Ascending aorta (tissue), 2 donors: ENCODE measurements at regions not wholly inside any gene's neighbourhood (a gene's known extent, or its start where the extent isn't known, plus 50 kb on each side); places are given as distances from the start of the nearest gene placed in this dataset.

Source experiments
- DNase-seq, 2 donors: peaks; one replicate each; pipeline ENCODE4 v3.0.0-alpha.2; 2019; ENCODE audit warnings: low spot score in 2 of 2
- H3K27ac ChIP-seq, 2 donors: fragments of 200-600 bp; sonication (generic); one replicate each; pipeline ENCODE4 v1.5.1; 2016 to 2017; ENCODE audit warnings: mild to moderate bottlenecking in 1 of 2
- H3K27me3 ChIP-seq: fragments of 200-600 bp; sonication (generic); one replicate; pipeline ENCODE4 v1.5.1; 2017
- H3K36me3 ChIP-seq, 2 donors: fragments of 200-600 bp; sonication (generic); one replicate each; pipeline ENCODE4 v1.5.1; 2016
- H3K4me1 ChIP-seq, 2 donors: fragments of 200-600 bp; sonication (generic); one replicate each; pipeline ENCODE4 v1.5.1; 2016 to 2017; ENCODE audit warnings: mild to moderate bottlenecking in 1 of 2
- H3K4me3 ChIP-seq, 2 donors: fragments of 200-600 bp; sonication (generic); one replicate each; pipeline ENCODE4 v1.5.1; 2016 to 2017; ENCODE audit warnings: mild to moderate bottlenecking in 1 of 2
- H3K9me3 ChIP-seq, 2 donors: fragments of 200-600 bp; sonication (generic); one replicate each; pipeline ENCODE4 v1.5.1; 2016
- intact Hi-C: fragments of 100-400 bp; cut with DNase I; formaldehyde crosslinking; loops from one replicate; pipeline ENCODE4 v1.15.1; 2023
- TF ChIP-seq, protein P1 (sequence below), 3 experiments: fragments of 200-600 bp in 2 of 3; fragments of 450-650 bp in 1 of 3; sonication (generic) in 2 of 3; IDR thresholded peaks; one replicate each; pipeline ENCODE4 v1.5.1; 2016 to 2019; ENCODE audit warnings: antibody characterized with exemption in 3 of 3, mild to moderate bottlenecking in 1 of 3, moderate library complexity in 1 of 3

- no peak for DNase-seq
- intact Hi-C loops, result no loop called here
- Histone ChIP-seq H3K36me3 (no peaks in the 10 kb centered on the region), H3K27me3 (no peaks in the 10 kb centered on the region), H3K4me1 (no peaks in the 10 kb centered on the region), H3K27ac (no peak overlapping the region), H3K9me3 (no peaks in the 10 kb centered on the region), H3K4me3 (no peak overlapping the region)
- TF ChIP-seq, protein P1, sequence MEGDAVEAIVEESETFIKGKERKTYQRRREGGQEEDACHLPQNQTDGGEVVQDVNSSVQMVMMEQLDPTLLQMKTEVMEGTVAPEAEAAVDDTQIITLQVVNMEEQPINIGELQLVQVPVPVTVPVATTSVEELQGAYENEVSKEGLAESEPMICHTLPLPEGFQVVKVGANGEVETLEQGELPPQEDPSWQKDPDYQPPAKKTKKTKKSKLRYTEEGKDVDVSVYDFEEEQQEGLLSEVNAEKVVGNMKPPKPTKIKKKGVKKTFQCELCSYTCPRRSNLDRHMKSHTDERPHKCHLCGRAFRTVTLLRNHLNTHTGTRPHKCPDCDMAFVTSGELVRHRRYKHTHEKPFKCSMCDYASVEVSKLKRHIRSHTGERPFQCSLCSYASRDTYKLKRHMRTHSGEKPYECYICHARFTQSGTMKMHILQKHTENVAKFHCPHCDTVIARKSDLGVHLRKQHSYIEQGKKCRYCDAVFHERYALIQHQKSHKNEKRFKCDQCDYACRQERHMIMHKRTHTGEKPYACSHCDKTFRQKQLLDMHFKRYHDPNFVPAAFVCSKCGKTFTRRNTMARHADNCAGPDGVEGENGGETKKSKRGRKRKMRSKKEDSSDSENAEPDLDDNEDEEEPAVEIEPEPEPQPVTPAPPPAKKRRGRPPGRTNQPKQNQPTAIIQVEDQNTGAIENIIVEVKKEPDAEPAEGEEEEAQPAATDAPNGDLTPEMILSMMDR (IDR thresholded peaks at IDR 0.05), result no peak
These were observed 69.4 kb upstream of the KCNG1 start for GRCh38 chr20:51092338-51092737.

DNA sequence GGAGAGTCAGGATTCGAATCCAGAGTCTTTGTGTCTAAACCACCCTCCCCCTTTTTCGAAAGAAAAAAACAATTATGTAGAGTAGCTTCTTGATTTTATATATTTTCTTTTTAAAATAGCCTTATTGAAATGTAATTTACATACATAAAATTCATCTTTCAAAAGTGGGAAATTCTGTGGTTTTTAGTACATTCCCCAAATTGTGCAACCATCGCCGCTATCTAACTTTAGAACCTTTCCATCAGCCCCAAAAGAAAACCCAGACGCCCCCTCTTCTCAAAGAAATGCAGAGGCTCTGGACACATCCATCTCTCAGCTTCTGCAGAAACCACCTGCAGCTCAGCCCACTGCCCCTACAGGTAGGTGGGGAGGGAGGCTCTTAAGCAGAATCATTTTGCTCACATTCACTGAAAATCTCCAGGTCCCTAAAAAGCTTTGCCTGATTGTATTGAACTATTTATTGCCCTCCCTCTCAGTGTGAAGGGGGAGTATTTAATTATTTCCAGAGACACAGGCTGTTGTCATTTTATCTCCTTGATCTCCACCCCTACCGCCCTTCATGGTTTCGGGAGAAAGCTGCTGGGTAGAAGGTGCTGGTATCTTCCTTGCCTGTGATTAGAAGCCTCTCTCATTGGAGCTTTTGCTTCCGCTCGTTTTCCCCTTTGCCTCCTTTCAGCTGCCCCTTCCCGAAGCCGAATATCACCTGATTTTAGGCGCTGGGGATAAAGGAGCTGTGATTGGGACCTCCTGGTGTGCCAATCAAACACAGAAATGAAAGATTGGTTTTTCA is 68.7 kb upstream of the KCNG1 start:
- Histone ChIP-seq H3K4me3 (no peak overlapping the region), H3K27me3 (no peaks in the 10 kb centered on the region), H3K36me3 (no peaks in the 10 kb centered on the region), H3K9me3 (no peaks in the 10 kb centered on the region), H3K27ac (no peak overlapping the region), H3K4me1 (no peaks in the 10 kb centered on the region)
- TF ChIP-seq, protein P1 (IDR thresholded peaks at IDR 0.05), result no peak
- intact Hi-C loops, result no loop called here
- DNase-seq, result no peak

DNA sequence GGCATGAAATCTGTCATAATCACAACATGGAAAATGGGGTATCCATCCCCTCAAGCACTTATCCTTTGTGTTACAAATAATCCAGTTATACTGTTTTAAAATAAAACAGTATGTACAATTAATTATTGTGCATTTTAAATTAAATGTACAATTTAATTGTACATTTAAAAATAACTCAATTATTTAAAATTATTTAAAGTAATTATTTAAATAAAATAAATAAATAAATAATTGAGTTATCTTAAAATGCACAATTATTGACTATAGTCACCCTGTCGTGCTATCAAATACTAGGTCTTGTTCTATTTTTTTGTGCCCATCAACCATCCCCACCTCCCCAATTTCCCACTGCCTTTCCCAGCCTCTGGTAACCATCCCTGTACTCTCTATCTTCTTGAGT is 66.9 kb upstream of the KCNG1 start:
- H3K4me1 ChIP-seq, result no peaks in the 10 kb centered on the region
- TF ChIP-seq, protein P1 (IDR thresholded peaks at IDR 0.05), result no peak
- DNase-seq, result no peak
- intact Hi-C loops, result no loop called here
- H3K9me3 ChIP-seq, result no peaks in the 10 kb centered on the region
- no peak overlapping the region for H3K27ac ChIP-seq
- no peaks in the 10 kb centered on the region for H3K27me3 ChIP-seq
- no peak overlapping the region for H3K4me3 ChIP-seq
- H3K36me3 ChIP-seq, result no peaks in the 10 kb centered on the region

DNA sequence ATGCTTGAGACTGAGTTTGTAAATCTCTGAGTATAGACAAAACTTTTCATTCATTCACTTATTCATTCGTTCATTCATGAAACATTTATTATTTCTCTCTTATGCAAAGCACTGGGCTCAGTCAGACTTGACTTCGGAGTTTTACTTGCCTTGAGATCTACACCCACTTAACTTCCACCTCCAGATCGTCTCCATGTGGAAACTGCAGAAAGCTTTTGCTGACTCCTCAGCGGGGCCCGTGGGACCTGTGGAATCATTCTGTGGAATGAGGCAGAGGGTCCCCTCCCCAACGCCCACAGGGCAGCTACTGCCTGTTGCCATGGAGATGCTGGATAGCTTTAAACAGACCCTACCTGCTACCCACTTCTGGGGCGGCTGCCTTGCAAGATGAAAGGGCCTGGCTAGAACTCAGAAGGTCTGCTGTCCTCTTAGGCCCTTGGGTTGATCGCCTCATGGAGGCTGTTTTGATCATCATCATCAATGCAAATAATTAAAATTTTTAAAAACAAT is 66.4 kb upstream of the KCNG1 start:
- DNase-seq, result no peak
- no peak overlapping the region for H3K4me3 ChIP-seq
- intact Hi-C loops, result no loop called here
- no peaks in the 10 kb centered on the region for H3K4me1 ChIP-seq
- TF ChIP-seq, protein P1 (IDR thresholded peaks at IDR 0.05), result no peak
- H3K36me3 ChIP-seq, result no peaks in the 10 kb centered on the region
- no peak overlapping the region for H3K27ac ChIP-seq
- H3K27me3 ChIP-seq, result no peaks in the 10 kb centered on the region
- H3K9me3 ChIP-seq, result no peaks in the 10 kb centered on the region

GRCh38 chr20:51087266-51087665 is 64.4 kb upstream of the KCNG1 start:
- no peaks in the 10 kb centered on the region for H3K27me3 ChIP-seq
- TF ChIP-seq, protein P1 (IDR thresholded peaks at IDR 0.05), result no peak
- H3K27ac ChIP-seq, result no peak overlapping the region
- DNase-seq, result no peak
- intact Hi-C loops, result no loop called here
- no peak overlapping the region for H3K4me3 ChIP-seq
- H3K9me3 ChIP-seq, result no peaks in the 10 kb centered on the region
- H3K36me3 ChIP-seq, result no peaks in the 10 kb centered on the region
- no peaks in the 10 kb centered on the region for H3K4me1 ChIP-seq
